Kidney epithelial cell (primary cell): ENCODE measurements at regions not wholly inside any gene's neighbourhood (a gene's known extent, or its start where the extent isn't known, plus 50 kb on each side); places are given as distances from the start of the nearest gene placed in this dataset.

Source experiments
- DNase-seq: peaks from one replicate; pipeline ENCODE4 v3.0.0-alpha.2; 2010; ENCODE audit warnings: low read depth
- H3K27me3 ChIP-seq: 2 replicates; pipeline ENCODE4 v1.6.0; 2011; ENCODE audit warnings: low read length; ENCODE audit not compliant: control insufficient read depth, insufficient read depth
- H3K36me3 ChIP-seq: 2 replicates; pipeline ENCODE4 v1.5.1; 2011; ENCODE audit warnings: low read length; ENCODE audit not compliant: control insufficient read depth, insufficient read depth
- H3K4me3 ChIP-seq: 2 replicates; pipeline ENCODE4 v1.5.1; 2011; ENCODE audit warnings: low read depth, mild to moderate bottlenecking, control low read depth, low read length
- TF ChIP-seq, protein P1 (sequence below): IDR thresholded peaks from 2 replicates; pipeline ENCODE4 v1.5.1; 2011; ENCODE audit warnings: mild to moderate bottlenecking, moderate library complexity, low read length, control low read depth, inconsistent platforms; ENCODE audit not compliant: insufficient read depth, poor library complexity, severe bottlenecking

GRCh38 chr4:37503261-37503660, 182.9 kb downstream of the RELL1 start:
- Histone ChIP-seq H3K4me3 (no peak overlapping the region), H3K36me3 (no peaks in the 10 kb centered on the region), H3K27me3 (no peaks in the 10 kb centered on the region)
- DNase-seq: no peak
- TF ChIP-seq, protein P1, sequence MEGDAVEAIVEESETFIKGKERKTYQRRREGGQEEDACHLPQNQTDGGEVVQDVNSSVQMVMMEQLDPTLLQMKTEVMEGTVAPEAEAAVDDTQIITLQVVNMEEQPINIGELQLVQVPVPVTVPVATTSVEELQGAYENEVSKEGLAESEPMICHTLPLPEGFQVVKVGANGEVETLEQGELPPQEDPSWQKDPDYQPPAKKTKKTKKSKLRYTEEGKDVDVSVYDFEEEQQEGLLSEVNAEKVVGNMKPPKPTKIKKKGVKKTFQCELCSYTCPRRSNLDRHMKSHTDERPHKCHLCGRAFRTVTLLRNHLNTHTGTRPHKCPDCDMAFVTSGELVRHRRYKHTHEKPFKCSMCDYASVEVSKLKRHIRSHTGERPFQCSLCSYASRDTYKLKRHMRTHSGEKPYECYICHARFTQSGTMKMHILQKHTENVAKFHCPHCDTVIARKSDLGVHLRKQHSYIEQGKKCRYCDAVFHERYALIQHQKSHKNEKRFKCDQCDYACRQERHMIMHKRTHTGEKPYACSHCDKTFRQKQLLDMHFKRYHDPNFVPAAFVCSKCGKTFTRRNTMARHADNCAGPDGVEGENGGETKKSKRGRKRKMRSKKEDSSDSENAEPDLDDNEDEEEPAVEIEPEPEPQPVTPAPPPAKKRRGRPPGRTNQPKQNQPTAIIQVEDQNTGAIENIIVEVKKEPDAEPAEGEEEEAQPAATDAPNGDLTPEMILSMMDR: no peak

GRCh38 chr4:37502070-37502469, 184.1 kb downstream of the RELL1 start:
- H3K36me3 ChIP-seq: no peaks in the 10 kb centered on the region
- no peak for DNase-seq
- TF ChIP-seq, protein P1: no peak
- H3K4me3 ChIP-seq: no peak overlapping the region
- no peaks in the 10 kb centered on the region for H3K27me3 ChIP-seq
